ENCODE measurements at regions not wholly inside any gene's neighbourhood (a gene's known extent, or its start where the extent isn't known, plus 50 kb on each side); places are given as distances from the start of the nearest gene placed in this dataset.

- TF ChIP-seq CTCF (conservative IDR thresholded peaks at IDR 0.05 in 1 of 2, IDR thresholded peaks at IDR 0.05 in 1 of 2; ENCODE audit: low read depth in 1 of 2, low read length in 2 of 2) (no peak), EZH2 (IDR thresholded peaks at IDR 0.05; ENCODE audit: low read length, missing control alignments) (no peak)
- H4K20me1 ChIP-seq (ENCODE audit: control insufficient read depth, extremely low read depth, insufficient read depth, low read length) = no peaks in the 10 kb centered on the region
- no peak overlapping the region for H3K4me2 ChIP-seq (ENCODE audit: extremely low read depth, insufficient read depth, low read length)
- no peak overlapping the region for H3K27ac ChIP-seq (ENCODE audit: insufficient read depth, low read length)
- H2AFZ ChIP-seq (ENCODE audit: low read length) = no peak overlapping the region
- H3K9ac ChIP-seq (ENCODE audit: insufficient read depth, low read length) = no peak overlapping the region
- no peak for DNase-seq (ENCODE audit: low read depth in 2 of 2)
- H3K4me3 ChIP-seq (replicated peaks in 1 of 4; ENCODE audit: control extremely low read depth in 1 of 4, insufficient read depth in 1 of 4, low read depth in 3 of 4, low read length in 4 of 4) = no peak overlapping the region
- H3K4me1 ChIP-seq (ENCODE audit: control insufficient read depth, extremely low read depth, insufficient read depth, low read length) = no peaks in the 10 kb centered on the region
- no peaks in the 10 kb centered on the region for H3K9me3 ChIP-seq (ENCODE audit: control insufficient read depth, insufficient read depth, low read depth, low read length)
- no peaks in the 10 kb centered on the region for H3K36me3 ChIP-seq (ENCODE audit: control insufficient read depth, insufficient read depth, low read length)
- no peaks in the 10 kb centered on the region for H3K79me2 ChIP-seq (ENCODE audit: control insufficient read depth, insufficient read depth, low read length)
- no peaks in the 10 kb centered on the region for H3K27me3 ChIP-seq (ENCODE audit: control insufficient read depth, insufficient read depth, low read length)
Observed at GRCh38 chr1:191992118-191992517, 166.1 kb upstream of the RGS18 start.

- peak in 1 of 2 donors; percentile 55 for DNase-seq (ENCODE audit: low read depth in 2 of 2)
- Histone ChIP-seq H3K4me2 (ENCODE audit: extremely low read depth, insufficient read depth, low read length) (no peak overlapping the region), H3K4me3 (replicated peaks in 1 of 4; ENCODE audit: control extremely low read depth in 1 of 4, insufficient read depth in 1 of 4, low read depth in 3 of 4, low read length in 4 of 4) (no peak overlapping the region), H3K36me3 (ENCODE audit: control insufficient read depth, insufficient read depth, low read length) (no peaks in the 10 kb centered on the region), H3K79me2 (ENCODE audit: control insufficient read depth, insufficient read depth, low read length) (no peaks in the 10 kb centered on the region), H2AFZ (ENCODE audit: low read length) (no peak overlapping the region), H3K9me3 (ENCODE audit: control insufficient read depth, insufficient read depth, low read depth, low read length) (no peaks in the 10 kb centered on the region), H3K9ac (ENCODE audit: insufficient read depth, low read length) (no peak overlapping the region), H3K27ac (ENCODE audit: insufficient read depth, low read length) (no peak overlapping the region), H4K20me1 (ENCODE audit: control insufficient read depth, extremely low read depth, insufficient read depth, low read length) (no peaks in the 10 kb centered on the region), H3K27me3 (ENCODE audit: control insufficient read depth, insufficient read depth, low read length) (no peaks in the 10 kb centered on the region), H3K4me1 (ENCODE audit: control insufficient read depth, extremely low read depth, insufficient read depth, low read length) (no peaks in the 10 kb centered on the region)
- no peak for TF ChIP-seq EZH2 (IDR thresholded peaks at IDR 0.05; ENCODE audit: low read length, missing control alignments)
- peak in 1 of 2 donors; percentile 47 for TF ChIP-seq CTCF (conservative IDR thresholded peaks at IDR 0.05 in 1 of 2, IDR thresholded peaks at IDR 0.05 in 1 of 2; ENCODE audit: low read depth in 1 of 2, low read length in 2 of 2)
Observed at GRCh38 chr1:191993549-191993948, 164.7 kb upstream of the RGS18 start.

GRCh38 chr1:192002063-192002462, 156.2 kb upstream of the RGS18 start:
- Histone ChIP-seq H3K4me2 (ENCODE audit: extremely low read depth, insufficient read depth, low read length) (no peak overlapping the region), H3K27ac (ENCODE audit: insufficient read depth, low read length) (no peak overlapping the region), H3K27me3 (ENCODE audit: control insufficient read depth, insufficient read depth, low read length) (no peaks in the 10 kb centered on the region), H3K9me3 (ENCODE audit: control insufficient read depth, insufficient read depth, low read depth, low read length) (no peaks in the 10 kb centered on the region), H2AFZ (ENCODE audit: low read length) (no peak overlapping the region), H4K20me1 (ENCODE audit: control insufficient read depth, extremely low read depth, insufficient read depth, low read length) (no peaks in the 10 kb centered on the region), H3K9ac (ENCODE audit: insufficient read depth, low read length) (no peak overlapping the region), H3K36me3 (ENCODE audit: control insufficient read depth, insufficient read depth, low read length) (no peaks in the 10 kb centered on the region), H3K79me2 (ENCODE audit: control insufficient read depth, insufficient read depth, low read length) (no peaks in the 10 kb centered on the region), H3K4me1 (ENCODE audit: control insufficient read depth, extremely low read depth, insufficient read depth, low read length) (no peaks in the 10 kb centered on the region), H3K4me3 (replicated peaks in 1 of 4; ENCODE audit: control extremely low read depth in 1 of 4, insufficient read depth in 1 of 4, low read depth in 3 of 4, low read length in 4 of 4) (no peak overlapping the region)
- no peak for DNase-seq (ENCODE audit: low read depth in 2 of 2)
- TF ChIP-seq CTCF (conservative IDR thresholded peaks at IDR 0.05 in 1 of 2, IDR thresholded peaks at IDR 0.05 in 1 of 2; ENCODE audit: low read depth in 1 of 2, low read length in 2 of 2) (no peak), EZH2 (IDR thresholded peaks at IDR 0.05; ENCODE audit: low read length, missing control alignments) (no peak)

Measured in fibroblast of lung (primary cell).